ENCODE measurements at regions not wholly inside any gene's neighbourhood (a gene's known extent, or its start where the extent isn't known, plus 50 kb on each side); places are given as distances from the start of the nearest gene placed in this dataset.
"Not testable (repeated sequence)": the region's sequence is repeated elsewhere in the genome, so short reads cannot be mapped to it uniquely, and the experiment has no call there.

- DNase-seq = no peak
Observed at GRCh38 chr3:159669766-159670165, 318.9 kb upstream of the IL12A start.

GRCh38 chr3:159672728-159673688, 315.6 kb upstream of the IL12A start:
- DNase-seq = no peak

GRCh38 chr3:159674583-159674982, 314.1 kb upstream of the IL12A start:
- DNase-seq = no peak

- DNase-seq = no peak
Observed at GRCh38 chr3:159675285-159675684, 313.4 kb upstream of the IL12A start.

GRCh38 chr3:159679900-159680299, 308.7 kb upstream of the IL12A start:
- no peak for DNase-seq

GRCh38 chr3:159681717-159682116, 306.9 kb upstream of the IL12A start:
- not testable (repeated sequence) for DNase-seq

- no peak for DNase-seq
Observed at GRCh38 chr3:159685801-159686200, 302.8 kb upstream of the IL12A start.

- no peak for DNase-seq
Observed at GRCh38 chr3:159693226-159693625, 295.4 kb upstream of the IL12A start.

GRCh38 chr3:159711560-159712333, 276.9 kb upstream of the IL12A start:
- DNase-seq = no peak

GRCh38 chr3:159721324-159721723, 267.3 kb upstream of the IL12A start:
- DNase-seq = no peak

GRCh38 chr3:159723295-159723694, 265.3 kb upstream of the IL12A start:
- no peak for DNase-seq

- DNase-seq = no peak
Observed at GRCh38 chr3:159724627-159725026, 264.0 kb upstream of the IL12A start.

GRCh38 chr3:159726231-159726964, 262.2 kb upstream of the IL12A start:
- no peak for DNase-seq

GRCh38 chr3:159727506-159727905, 261.1 kb upstream of the IL12A start:
- DNase-seq = no peak

GRCh38 chr3:159731254-159731653, 257.4 kb upstream of the IL12A start:
- no peak for DNase-seq

- DNase-seq = no peak
Observed at GRCh38 chr3:159732172-159733111, 256.2 kb upstream of the IL12A start.

- DNase-seq = no peak
Observed at GRCh38 chr3:159733194-159733860, 255.3 kb upstream of the IL12A start.

- DNase-seq = no peak
Observed at GRCh38 chr3:159734681-159735080, 254.0 kb upstream of the IL12A start.

- no peak for DNase-seq
Observed at GRCh38 chr3:159739166-159739565, 249.5 kb upstream of the IL12A start.

- no peak for DNase-seq
Observed at GRCh38 chr3:159739969-159740368, 248.7 kb upstream of the IL12A start.

GRCh38 chr3:159741281-159741680, 247.4 kb upstream of the IL12A start:
- DNase-seq = no peak
